Breast epithelium (tissue), 4 donors: ENCODE measurements at regions not wholly inside any gene's neighbourhood (a gene's known extent, or its start where the extent isn't known, plus 50 kb on each side); places are given as distances from the start of the nearest gene placed in this dataset.
"Not testable (repeated sequence)": the region's sequence is repeated elsewhere in the genome, so short reads cannot be mapped to it uniquely, and the experiment has no call there.

ENCODE experiments used
- DNase-seq, 2 donors: peaks; one replicate each; pipeline ENCODE4 v3.0.0-alpha.2; 2019; ENCODE audit warnings: low spot score in 2 of 2
- H3K27ac ChIP-seq, 2 donors: fragments of 200-600 bp; sonication (generic) in 1 of 2; one replicate each; pipeline ENCODE4 v1.5.1; 2016 to 2019; ENCODE audit warnings: mild to moderate bottlenecking in 1 of 2
- H3K27me3 ChIP-seq, 2 donors: fragments of 200-600 bp; sonication (generic) in 1 of 2; one replicate each; pipeline versions ENCODE4 v1.5.1 to v1.6.0; 2017 to 2019; ENCODE audit warnings: control low read depth in 1 of 2, mild to moderate bottlenecking in 1 of 2
- H3K36me3 ChIP-seq: fragments of 200-600 bp; one replicate; pipeline ENCODE4 v1.5.1; 2019
- H3K4me1 ChIP-seq, 2 donors: fragments of 200-600 bp; sonication (generic); one replicate each; pipeline ENCODE4 v1.5.1; 2016 to 2019; ENCODE audit warnings: control low read depth in 1 of 2
- H3K4me3 ChIP-seq, 3 donors: fragments of 200-600 bp; sonication (generic); 1 replicate in 2 of 3; 2 replicates in 1 of 3; pipeline ENCODE4 v1.5.1; 2016 to 2019; ENCODE audit warnings: mild to moderate bottlenecking in 3 of 3, moderate library complexity in 2 of 3
- H3K9me3 ChIP-seq, 2 donors: fragments of 200-600 bp; sonication (generic) in 1 of 2; one replicate each; pipeline ENCODE4 v1.5.1; 2016 to 2019; ENCODE audit warnings: control low read depth in 1 of 2
- POLR2A ChIP-seq: fragments of 450-650 bp; IDR thresholded peaks from one replicate; pipeline ENCODE4 v1.6.1; 2016; ENCODE audit warnings: antibody characterized with exemption, mild to moderate bottlenecking, moderate library complexity
- POLR2AphosphoS5 ChIP-seq, 3 donors: sonication (generic); formaldehyde crosslinking; IDR thresholded peaks; one replicate each; pipeline ENCODE4 v1.6.1; 2017; ENCODE audit warnings: antibody characterized with exemption in 3 of 3
- intact Hi-C: fragments of 100-400 bp; cut with DNase I; formaldehyde crosslinking; loops from one replicate; pipeline ENCODE4 v1.15.1; 2023; ENCODE audit warnings: low total_unique reads
- TF ChIP-seq, protein P1 (sequence below), 3 donors: fragments of 450-650 bp; IDR thresholded peaks; one replicate each; pipeline ENCODE4 v1.5.1; 2016 to 2017; ENCODE audit warnings: antibody characterized with exemption in 3 of 3, mild to moderate bottlenecking in 3 of 3, moderate library complexity in 3 of 3

DNA sequence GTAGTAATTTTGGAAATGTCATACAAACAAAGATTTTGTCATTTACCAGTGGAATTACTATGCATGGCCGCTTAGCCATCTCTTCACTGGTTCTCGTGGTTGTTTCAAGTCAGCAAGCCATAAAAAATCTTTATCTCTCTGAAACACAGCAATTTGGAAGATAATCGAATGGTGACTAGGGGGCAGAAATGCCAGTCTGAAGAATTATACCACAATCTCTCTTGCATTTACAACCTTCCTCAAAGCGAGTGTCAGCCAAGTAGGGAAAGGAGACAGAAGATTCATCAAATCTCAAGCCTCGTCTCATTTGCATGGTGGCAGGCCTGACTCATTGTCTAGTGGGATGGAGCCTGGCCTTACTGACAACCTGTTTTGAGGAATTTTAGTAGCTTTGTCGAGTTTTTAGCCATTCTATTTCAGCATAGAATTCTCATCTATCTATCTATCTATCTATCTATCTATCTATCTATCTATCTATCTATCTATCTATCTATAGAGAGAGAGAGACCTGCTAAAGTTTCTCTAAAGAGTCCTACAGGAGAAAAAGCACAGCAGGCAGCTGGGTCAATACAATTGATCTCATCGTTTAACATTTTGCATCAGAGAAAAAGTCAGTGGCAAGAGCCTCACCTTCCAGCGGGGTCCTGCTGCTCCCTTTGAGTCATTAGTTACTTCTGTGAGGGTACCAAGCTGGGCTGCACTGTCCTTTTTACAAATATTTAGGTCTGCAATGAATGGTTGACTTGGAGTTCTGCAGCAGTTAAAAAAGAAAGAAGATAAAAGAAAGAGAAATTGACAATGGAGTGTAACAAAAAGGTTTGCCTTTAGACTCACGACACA lies 572.8 kb downstream of the TFAP2A start:
- H3K27me3 ChIP-seq: no peaks in the 10 kb centered on the region
- TF ChIP-seq POLR2A: no peak
- TF ChIP-seq, protein P1, sequence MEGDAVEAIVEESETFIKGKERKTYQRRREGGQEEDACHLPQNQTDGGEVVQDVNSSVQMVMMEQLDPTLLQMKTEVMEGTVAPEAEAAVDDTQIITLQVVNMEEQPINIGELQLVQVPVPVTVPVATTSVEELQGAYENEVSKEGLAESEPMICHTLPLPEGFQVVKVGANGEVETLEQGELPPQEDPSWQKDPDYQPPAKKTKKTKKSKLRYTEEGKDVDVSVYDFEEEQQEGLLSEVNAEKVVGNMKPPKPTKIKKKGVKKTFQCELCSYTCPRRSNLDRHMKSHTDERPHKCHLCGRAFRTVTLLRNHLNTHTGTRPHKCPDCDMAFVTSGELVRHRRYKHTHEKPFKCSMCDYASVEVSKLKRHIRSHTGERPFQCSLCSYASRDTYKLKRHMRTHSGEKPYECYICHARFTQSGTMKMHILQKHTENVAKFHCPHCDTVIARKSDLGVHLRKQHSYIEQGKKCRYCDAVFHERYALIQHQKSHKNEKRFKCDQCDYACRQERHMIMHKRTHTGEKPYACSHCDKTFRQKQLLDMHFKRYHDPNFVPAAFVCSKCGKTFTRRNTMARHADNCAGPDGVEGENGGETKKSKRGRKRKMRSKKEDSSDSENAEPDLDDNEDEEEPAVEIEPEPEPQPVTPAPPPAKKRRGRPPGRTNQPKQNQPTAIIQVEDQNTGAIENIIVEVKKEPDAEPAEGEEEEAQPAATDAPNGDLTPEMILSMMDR (IDR thresholded peaks at IDR 0.05): no peak
- no peak for TF ChIP-seq POLR2AphosphoS5 (IDR thresholded peaks at IDR 0.05)
- H3K4me1 ChIP-seq: no peaks in the 10 kb centered on the region
- DNase-seq: no peak
- intact Hi-C loops: no loop called here
- no peaks in the 10 kb centered on the region for H3K36me3 ChIP-seq
- no peak overlapping the region for H3K4me3 ChIP-seq
- H3K27ac ChIP-seq: no peak overlapping the region
- H3K9me3 ChIP-seq: peaks cover 3 to 15% of the 10 kb centered on the region in 2 donors

DNA sequence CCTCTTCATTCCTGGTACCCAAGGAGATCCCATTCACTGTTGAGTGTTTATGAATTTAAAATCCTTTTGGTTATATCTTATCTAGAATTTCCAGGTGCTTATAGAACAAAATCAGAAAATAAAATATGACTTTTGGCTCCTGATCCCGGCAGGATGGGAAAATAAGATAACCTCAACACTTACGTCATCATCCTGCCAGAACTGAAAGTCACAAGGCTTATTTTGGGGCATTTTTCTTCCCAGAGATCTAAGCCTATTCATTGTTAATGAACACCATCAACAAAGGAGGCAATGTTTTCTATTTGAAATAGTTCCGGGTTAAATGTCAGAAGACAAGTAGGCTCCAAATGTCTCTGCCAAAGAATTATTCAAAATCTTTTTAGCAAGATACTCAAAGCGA lies 580.6 kb downstream of the TFAP2A start:
- no peaks in the 10 kb centered on the region for H3K4me1 ChIP-seq
- DNase-seq: no peak
- H3K4me3 ChIP-seq: no peak overlapping the region
- H3K27ac ChIP-seq: no peak overlapping the region
- no peaks in the 10 kb centered on the region for H3K27me3 ChIP-seq
- TF ChIP-seq POLR2AphosphoS5 (IDR thresholded peaks at IDR 0.05): no peak
- TF ChIP-seq POLR2A: no peak
- TF ChIP-seq, protein P1 (IDR thresholded peaks at IDR 0.05): no peak
- no peaks in the 10 kb centered on the region for H3K9me3 ChIP-seq
- intact Hi-C loops: no loop called here
- H3K36me3 ChIP-seq: no peaks in the 10 kb centered on the region

DNA sequence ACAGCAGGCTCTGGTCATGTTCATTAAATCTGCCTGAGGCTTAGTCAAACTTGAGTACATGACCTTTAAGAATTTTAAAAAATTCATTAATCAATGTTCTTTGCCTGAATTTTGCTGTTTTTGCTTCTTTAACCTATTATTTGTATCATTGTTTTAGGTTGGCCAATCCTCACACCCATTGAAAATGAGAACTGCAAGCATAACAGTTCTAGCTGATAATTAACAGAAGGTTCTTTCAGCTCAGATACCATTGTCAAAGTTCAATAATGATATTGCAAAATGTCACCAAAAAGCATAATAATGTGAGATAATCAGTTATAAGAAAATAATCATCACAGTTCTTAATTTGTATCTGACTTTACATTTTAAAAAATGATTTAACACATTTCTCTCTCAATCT lies 583.1 kb downstream of the TFAP2A start:
- intact Hi-C loops: no loop called here
- H3K36me3 ChIP-seq: no peaks in the 10 kb centered on the region
- no peaks in the 10 kb centered on the region for H3K4me1 ChIP-seq
- no peak overlapping the region for H3K27ac ChIP-seq
- TF ChIP-seq POLR2AphosphoS5 (IDR thresholded peaks at IDR 0.05): no peak
- no peak for TF ChIP-seq POLR2A
- TF ChIP-seq, protein P1 (IDR thresholded peaks at IDR 0.05): no peak
- no peak overlapping the region for H3K4me3 ChIP-seq
- DNase-seq: no peak
- H3K27me3 ChIP-seq: no peaks in the 10 kb centered on the region
- no peaks in the 10 kb centered on the region for H3K9me3 ChIP-seq

DNA sequence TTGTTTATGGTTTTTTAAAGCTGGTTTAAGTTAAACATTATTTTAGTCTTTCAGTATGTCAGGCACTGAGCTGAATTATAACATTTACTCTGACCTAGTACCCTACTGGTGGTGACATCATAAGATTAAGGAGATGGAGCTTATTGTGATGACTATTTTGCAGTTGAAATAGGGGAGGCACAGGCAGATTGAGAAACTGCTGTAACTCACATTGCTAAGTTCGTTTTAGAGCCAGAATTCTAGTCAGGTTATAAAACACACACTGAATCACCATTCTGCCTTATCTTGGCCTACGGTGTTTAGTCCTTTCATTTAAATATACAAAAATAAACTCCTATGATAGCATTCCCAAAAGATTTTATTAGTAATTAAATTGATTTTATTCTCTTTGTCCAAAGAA lies 584.1 kb downstream of the TFAP2A start:
- intact Hi-C loops: no loop called here
- H3K27me3 ChIP-seq: no peaks in the 10 kb centered on the region
- no peak overlapping the region for H3K27ac ChIP-seq
- H3K9me3 ChIP-seq: no peaks in the 10 kb centered on the region
- no peak for DNase-seq
- no peak for TF ChIP-seq POLR2AphosphoS5 (IDR thresholded peaks at IDR 0.05)
- TF ChIP-seq, protein P1 (IDR thresholded peaks at IDR 0.05): no peak
- no peaks in the 10 kb centered on the region for H3K36me3 ChIP-seq
- H3K4me1 ChIP-seq: no peaks in the 10 kb centered on the region
- no peak overlapping the region for H3K4me3 ChIP-seq

DNA sequence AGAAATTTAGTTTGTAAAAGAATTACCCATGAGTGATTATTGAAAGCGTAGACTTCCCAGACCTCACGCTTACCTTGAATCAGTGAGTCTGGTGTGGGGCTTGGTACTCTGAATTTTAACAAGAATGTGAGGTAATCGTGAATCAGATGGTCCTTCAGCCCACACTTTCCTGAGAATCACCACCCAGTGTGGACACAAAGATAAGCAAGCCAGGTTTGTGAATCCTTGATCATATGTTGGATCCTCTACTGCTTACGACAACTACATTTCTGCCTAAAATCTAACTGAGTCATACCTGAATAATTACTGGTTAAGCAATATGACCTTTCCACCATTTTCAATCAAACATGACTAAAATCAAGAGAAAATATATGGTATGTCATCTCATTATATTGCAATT lies 589.3 kb downstream of the TFAP2A start:
- intact Hi-C loops: no loop called here
- Histone ChIP-seq H3K27me3 (no peaks in the 10 kb centered on the region), H3K4me3 (no peak overlapping the region), H3K27ac (no peak overlapping the region), H3K9me3 (no peaks in the 10 kb centered on the region), H3K4me1 (no peaks in the 10 kb centered on the region), H3K36me3 (no peaks in the 10 kb centered on the region)
- no peak for DNase-seq
- no peak for TF ChIP-seq POLR2A
- TF ChIP-seq, protein P1 (IDR thresholded peaks at IDR 0.05): no peak
- no peak for TF ChIP-seq POLR2AphosphoS5 (IDR thresholded peaks at IDR 0.05)

DNA sequence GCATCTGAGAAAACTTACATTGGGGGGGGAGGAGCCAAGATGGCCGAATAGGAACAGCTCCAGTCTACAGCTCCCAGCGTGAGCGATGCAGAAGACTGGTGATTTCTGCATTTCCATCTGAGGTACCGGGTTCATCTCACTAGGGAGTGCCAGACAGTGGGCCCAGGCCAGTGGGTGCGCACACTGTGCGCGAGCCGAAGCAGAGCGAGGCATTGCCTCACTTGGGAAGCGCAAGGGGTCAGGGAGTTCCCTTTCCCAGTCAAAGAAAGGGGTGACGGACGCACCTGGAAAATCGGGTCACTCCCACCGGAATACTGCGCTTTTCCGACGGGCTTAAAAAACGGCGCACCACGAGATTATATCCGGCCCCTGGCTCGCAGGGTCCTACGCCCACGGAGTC lies 604.1 kb downstream of the TFAP2A start:
- H3K9me3 ChIP-seq, H3K27me3 ChIP-seq, H3K4me1 ChIP-seq, DNase-seq, H3K27ac ChIP-seq, H3K4me3 ChIP-seq, intact Hi-C loops, H3K36me3 ChIP-seq: not testable (repeated sequence)
